Colonic mucosa (tissue), 4 donors: ENCODE measurements at regions not wholly inside any gene's neighbourhood (a gene's known extent, or its start where the extent isn't known, plus 50 kb on each side); places are given as distances from the start of the nearest gene placed in this dataset.

Source experiments
- DNase-seq: peaks from one replicate; pipeline ENCODE4 v3.0.0-alpha.2; 2020
- H3K27ac ChIP-seq: fragments of 200-600 bp; one replicate; pipeline ENCODE4 v1.8.0; 2021
- H3K27me3 ChIP-seq: fragments of 200-600 bp; one replicate; pipeline ENCODE4 v1.8.0; 2021
- H3K36me3 ChIP-seq: fragments of 200-600 bp; one replicate; pipeline ENCODE4 v1.8.0; 2021
- H3K4me1 ChIP-seq: fragments of 200-600 bp; one replicate; pipeline ENCODE4 v1.8.0; 2021; ENCODE audit warnings: mild to moderate bottlenecking
- H3K4me3 ChIP-seq: fragments of 200-600 bp; one replicate; pipeline ENCODE4 v1.8.0; 2021
- H3K9ac ChIP-seq, 2 donors: one replicate each; pipeline ENCODE4 v1.7.0; 2013; ENCODE audit warnings: control low read depth in 2 of 2, low read depth in 2 of 2, low read length in 2 of 2
- H3K9me3 ChIP-seq: fragments of 200-600 bp; one replicate; pipeline ENCODE4 v1.8.0; 2021
- CTCF ChIP-seq: fragments of 200-600 bp; IDR thresholded peaks from one replicate; pipeline ENCODE4 v1.8.0; 2022; ENCODE audit warnings: antibody characterized with exemption, mild to moderate bottlenecking
- intact Hi-C: fragments of 100-400 bp; cut with DNase I; formaldehyde crosslinking; loops from one replicate; pipeline ENCODE4 v1.14.1; 2022
- donor health status: healthy.
- donor health status: DM: no; HTN: no; CAD: no.
- donor health status: DM: no; HTN: no; CAD: no.

GRCh38 chr1:187245201-187245600 is 416.5 kb downstream of the PLA2G4A start:
- no peak for DNase-seq
- Histone ChIP-seq H3K9ac (no peak overlapping the region), H3K4me1 (no peaks in the 10 kb centered on the region), H3K27ac (no peak overlapping the region), H3K4me3 (no peak overlapping the region), H3K36me3 (no peaks in the 10 kb centered on the region), H3K27me3 (no peaks in the 10 kb centered on the region), H3K9me3 (no peaks in the 10 kb centered on the region)
- TF ChIP-seq CTCF = no peak
- intact Hi-C loops = no loop called here

DNA sequence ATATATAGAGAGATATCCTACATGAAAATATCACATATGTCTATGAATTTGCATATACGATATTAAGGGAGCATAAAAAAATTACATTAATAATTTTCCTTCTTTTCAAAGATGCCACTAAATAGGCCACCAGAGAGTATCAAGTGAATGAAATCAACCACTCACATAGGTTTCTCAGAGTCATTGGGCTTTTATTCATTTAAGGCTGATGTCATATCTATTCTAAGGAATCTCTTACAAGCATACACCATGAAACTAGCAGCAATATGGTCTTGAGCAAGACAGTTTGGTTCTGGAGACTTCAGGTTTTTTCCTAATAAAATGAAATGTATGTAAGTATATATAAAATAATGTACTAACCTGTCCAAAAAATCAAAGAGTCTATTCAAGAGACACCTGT is 420.4 kb downstream of the PLA2G4A start:
- Histone ChIP-seq H3K27ac (no peak overlapping the region), H3K4me3 (no peak overlapping the region), H3K9me3 (no peaks in the 10 kb centered on the region), H3K36me3 (no peaks in the 10 kb centered on the region), H3K4me1 (no peaks in the 10 kb centered on the region), H3K9ac (no peak overlapping the region), H3K27me3 (no peaks in the 10 kb centered on the region)
- no peak for TF ChIP-seq CTCF
- no peak for DNase-seq
- intact Hi-C loops = no loop called here

- Histone ChIP-seq H3K27me3 (no peaks in the 10 kb centered on the region), H3K4me3 (no peak overlapping the region), H3K36me3 (no peaks in the 10 kb centered on the region), H3K9me3 (no peaks in the 10 kb centered on the region), H3K4me1 (no peaks in the 10 kb centered on the region), H3K9ac (no peak overlapping the region), H3K27ac (no peak overlapping the region)
- intact Hi-C loops = no loop called here
- TF ChIP-seq CTCF = no peak
- DNase-seq = no peak
Measured at GRCh38 chr1:187252923-187253322, 424.2 kb downstream of the PLA2G4A start.

DNA sequence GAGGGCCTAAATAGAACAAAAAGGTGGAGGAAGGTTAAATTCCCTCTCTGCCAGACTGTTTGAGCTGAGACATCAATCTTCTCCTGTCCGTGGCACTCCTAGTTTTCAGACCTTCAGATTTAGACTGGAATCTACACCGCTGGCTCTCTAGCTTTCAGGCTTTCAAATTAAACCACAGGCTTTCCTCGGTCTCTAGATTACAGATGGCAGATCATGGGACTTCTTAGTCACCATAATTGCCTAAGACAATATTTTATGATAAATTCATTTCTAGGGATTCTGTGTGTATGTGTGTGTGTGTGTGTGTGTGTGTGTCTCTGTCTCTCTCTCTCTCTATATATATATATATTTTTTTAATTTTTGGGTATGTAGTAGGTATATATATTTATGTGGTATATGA is 428.7 kb downstream of the PLA2G4A start:
- Histone ChIP-seq H3K36me3 (no peaks in the 10 kb centered on the region), H3K27me3 (no peaks in the 10 kb centered on the region), H3K27ac (no peak overlapping the region), H3K4me3 (no peak overlapping the region), H3K9ac (no peak overlapping the region), H3K4me1 (no peaks in the 10 kb centered on the region), H3K9me3 (no peaks in the 10 kb centered on the region)
- intact Hi-C loops = no loop called here
- TF ChIP-seq CTCF = no peak
- DNase-seq = no peak

- DNase-seq = no peak
- Histone ChIP-seq H3K27me3 (no peaks in the 10 kb centered on the region), H3K9ac (no peak overlapping the region), H3K4me3 (no peak overlapping the region), H3K36me3 (no peaks in the 10 kb centered on the region), H3K9me3 (no peaks in the 10 kb centered on the region), H3K27ac (no peak overlapping the region), H3K4me1 (no peaks in the 10 kb centered on the region)
- intact Hi-C loops = no loop called here
- no peak for TF ChIP-seq CTCF
Measured at GRCh38 chr1:187261637-187262036, 432.9 kb downstream of the PLA2G4A start.

GRCh38 chr1:187262731-187263130 is 434.0 kb downstream of the PLA2G4A start:
- no peak for DNase-seq
- Histone ChIP-seq H3K4me1 (no peaks in the 10 kb centered on the region), H3K4me3 (no peak overlapping the region), H3K27me3 (no peaks in the 10 kb centered on the region), H3K9me3 (no peaks in the 10 kb centered on the region), H3K9ac (no peak overlapping the region), H3K27ac (no peak overlapping the region), H3K36me3 (no peaks in the 10 kb centered on the region)
- intact Hi-C loops = no loop called here
- no peak for TF ChIP-seq CTCF
